Stomach smooth muscle (tissue), 2 donors: ENCODE measurements at regions not wholly inside any gene's neighbourhood (a gene's known extent, or its start where the extent isn't known, plus 50 kb on each side); places are given as distances from the start of the nearest gene placed in this dataset.

ENCODE experiments used
- H3K27ac ChIP-seq: one replicate; pipeline ENCODE4 v1.7.0; 2013; ENCODE audit warnings: mild to moderate bottlenecking, low read length, inconsistent platforms
- H3K27me3 ChIP-seq, 2 donors: one replicate each; pipeline ENCODE4 v1.7.0; 2013; ENCODE audit warnings: low read length in 2 of 2; ENCODE audit not compliant: insufficient read depth in 2 of 2, control insufficient read depth in 1 of 2
- H3K36me3 ChIP-seq, 2 donors: one replicate each; pipeline ENCODE4 v1.7.0; 2013; ENCODE audit warnings: low read length in 2 of 2; ENCODE audit not compliant: control insufficient read depth in 2 of 2, insufficient read depth in 2 of 2
- H3K4me1 ChIP-seq: one replicate; pipeline ENCODE4 v1.7.0; 2013; ENCODE audit warnings: low read length; ENCODE audit not compliant: control insufficient read depth, insufficient read depth
- H3K4me3 ChIP-seq, 2 donors: one replicate each; pipeline ENCODE4 v1.7.0; 2013; ENCODE audit warnings: low read length in 2 of 2
- H3K9ac ChIP-seq, 2 donors: one replicate each; pipeline ENCODE4 v1.7.0; 2013; ENCODE audit warnings: low read length in 2 of 2, mild to moderate bottlenecking in 1 of 2
- H3K9me3 ChIP-seq, 2 donors: one replicate each; pipeline ENCODE4 v1.7.0; 2013; ENCODE audit warnings: low read length in 2 of 2; ENCODE audit not compliant: control insufficient read depth in 2 of 2
- donor health status: healthy.
- donor health status: Pancreatic carcinoma.

- Histone ChIP-seq H3K9me3 (no peaks in the 10 kb centered on the region), H3K27ac (no peak overlapping the region), H3K36me3 (no peaks in the 10 kb centered on the region), H3K27me3 (no peaks in the 10 kb centered on the region), H3K9ac (no peak overlapping the region), H3K4me3 (no peak overlapping the region), H3K4me1 (peaks cover 19% of the 10 kb centered on the region)
These were observed 188.9 kb downstream of the CXCL12 start for GRCh38 chr10:44196008-44196320.

GRCh38 chr10:44195112-44196007, 189.5 kb downstream of the CXCL12 start:
- H3K9me3 ChIP-seq: peaks cover 0 to 5% of the 10 kb centered on the region in 2 donors
- H3K4me3 ChIP-seq: no peak overlapping the region
- no peak overlapping the region for H3K27ac ChIP-seq
- H3K4me1 ChIP-seq: peaks cover 19% of the 10 kb centered on the region
- no peaks in the 10 kb centered on the region for H3K27me3 ChIP-seq
- H3K9ac ChIP-seq: no peak overlapping the region
- H3K36me3 ChIP-seq: no peaks in the 10 kb centered on the region

GRCh38 chr10:44194435-44194834, 190.5 kb downstream of the CXCL12 start:
- H3K36me3 ChIP-seq: no peaks in the 10 kb centered on the region
- H3K27ac ChIP-seq: no peak overlapping the region
- peaks cover 0 to 5% of the 10 kb centered on the region in 2 donors for H3K9me3 ChIP-seq
- no peaks in the 10 kb centered on the region for H3K27me3 ChIP-seq
- peaks cover 19% of the 10 kb centered on the region for H3K4me1 ChIP-seq
- no peak overlapping the region for H3K9ac ChIP-seq
- H3K4me3 ChIP-seq: no peak overlapping the region

GRCh38 chr10:44193567-44194220, 191.2 kb downstream of the CXCL12 start:
- H3K9ac ChIP-seq: no peak overlapping the region
- peaks cover 17% of the 10 kb centered on the region for H3K4me1 ChIP-seq
- no peak overlapping the region for H3K4me3 ChIP-seq
- no peak overlapping the region for H3K27ac ChIP-seq
- H3K9me3 ChIP-seq: peaks cover 0 to 5% of the 10 kb centered on the region in 2 donors
- H3K27me3 ChIP-seq: no peaks in the 10 kb centered on the region
- no peaks in the 10 kb centered on the region for H3K36me3 ChIP-seq

- H3K36me3 ChIP-seq: no peaks in the 10 kb centered on the region
- H3K4me1 ChIP-seq: peaks cover 16% of the 10 kb centered on the region
- peaks cover 0 to 5% of the 10 kb centered on the region in 2 donors for H3K9me3 ChIP-seq
- no peak overlapping the region for H3K27ac ChIP-seq
- H3K27me3 ChIP-seq: no peaks in the 10 kb centered on the region
- H3K9ac ChIP-seq: no peak overlapping the region
- no peak overlapping the region for H3K4me3 ChIP-seq
These were observed 191.7 kb downstream of the CXCL12 start for GRCh38 chr10:44193166-44193565.

GRCh38 chr10:44192435-44192834, 192.5 kb downstream of the CXCL12 start:
- Histone ChIP-seq H3K9me3 (peaks cover 0 to 5% of the 10 kb centered on the region in 2 donors), H3K4me1 (peaks cover 14% of the 10 kb centered on the region), H3K9ac (no peak overlapping the region), H3K36me3 (no peaks in the 10 kb centered on the region), H3K27me3 (no peaks in the 10 kb centered on the region), H3K4me3 (no peak overlapping the region), H3K27ac (no peak overlapping the region)

GRCh38 chr10:44190541-44190940, 194.4 kb downstream of the CXCL12 start:
- no peaks in the 10 kb centered on the region for H3K27me3 ChIP-seq
- no peak overlapping the region for H3K27ac ChIP-seq
- H3K9ac ChIP-seq: no peak overlapping the region
- no peak overlapping the region for H3K4me3 ChIP-seq
- no peaks in the 10 kb centered on the region for H3K36me3 ChIP-seq
- H3K4me1 ChIP-seq: peaks cover 6% of the 10 kb centered on the region
- peaks cover 0 to 5% of the 10 kb centered on the region in 2 donors for H3K9me3 ChIP-seq

GRCh38 chr10:44186821-44187220, 198.1 kb downstream of the CXCL12 start:
- H3K4me3 ChIP-seq: no peak overlapping the region
- H3K9me3 ChIP-seq: peaks cover 0 to 5% of the 10 kb centered on the region in 2 donors
- H3K27me3 ChIP-seq: no peaks in the 10 kb centered on the region
- peaks cover 7% of the 10 kb centered on the region for H3K4me1 ChIP-seq
- no peak overlapping the region for H3K27ac ChIP-seq
- H3K9ac ChIP-seq: no peak overlapping the region
- no peaks in the 10 kb centered on the region for H3K36me3 ChIP-seq

GRCh38 chr10:44186150-44186549, 198.7 kb downstream of the CXCL12 start:
- Histone ChIP-seq H3K36me3 (no peaks in the 10 kb centered on the region), H3K27me3 (no peaks in the 10 kb centered on the region), H3K4me3 (no peak overlapping the region), H3K4me1 (peaks cover 7% of the 10 kb centered on the region), H3K9ac (no peak overlapping the region), H3K9me3 (peaks cover 0 to 5% of the 10 kb centered on the region in 2 donors), H3K27ac (no peak overlapping the region)

- H3K27ac ChIP-seq: no peak overlapping the region
- no peaks in the 10 kb centered on the region for H3K27me3 ChIP-seq
- H3K4me3 ChIP-seq: no peak overlapping the region
- H3K4me1 ChIP-seq: peaks cover 7% of the 10 kb centered on the region
- H3K36me3 ChIP-seq: no peaks in the 10 kb centered on the region
- no peak overlapping the region for H3K9ac ChIP-seq
- H3K9me3 ChIP-seq: no peaks in the 10 kb centered on the region
These were observed 199.6 kb downstream of the CXCL12 start for GRCh38 chr10:44185315-44185666.
